Neuronal stem cell (in vitro differentiated cells): ENCODE measurements at regions not wholly inside any gene's neighbourhood (a gene's known extent, or its start where the extent isn't known, plus 50 kb on each side); places are given as distances from the start of the nearest gene placed in this dataset.

Experiments
- DNase-seq: peaks from one replicate; pipeline ENCODE4 v3.0.0-alpha.2; 2013; ENCODE audit warnings: low spot score
- H2AFZ ChIP-seq: one replicate; pipeline ENCODE4 v1.6.1; 2013; ENCODE audit warnings: mild to moderate bottlenecking, low read length, inconsistent platforms
- H2AK5ac ChIP-seq: 2 replicates; pipeline ENCODE4 v1.6.1; 2013; ENCODE audit warnings: low read depth, mild to moderate bottlenecking, inconsistent platforms, low read length, moderate library complexity, mixed read lengths
- H2BK120ac ChIP-seq: 2 replicates; pipeline ENCODE4 v1.6.1; 2013; ENCODE audit warnings: low read depth, mild to moderate bottlenecking, inconsistent platforms, low read length, moderate library complexity, mixed read lengths
- H2BK12ac ChIP-seq: one replicate; pipeline ENCODE4 v1.6.1; 2013; ENCODE audit warnings: low read length, inconsistent platforms
- H2BK15ac ChIP-seq: 2 replicates; pipeline ENCODE4 v1.6.1; 2013; ENCODE audit warnings: mild to moderate bottlenecking, low read length, inconsistent platforms, mixed read lengths
- H2BK5ac ChIP-seq: one replicate; pipeline ENCODE4 v1.6.1; 2013; ENCODE audit warnings: inconsistent platforms, mild to moderate bottlenecking, low read length, moderate library complexity
- H3K14ac ChIP-seq: one replicate; pipeline ENCODE4 v1.6.1; 2013; ENCODE audit warnings: low read length, inconsistent platforms
- H3K18ac ChIP-seq: 2 replicates; pipeline ENCODE4 v1.6.1; 2013; ENCODE audit warnings: low read length, inconsistent platforms
- H3K23ac ChIP-seq: 2 replicates; pipeline ENCODE4 v1.6.1; 2013; ENCODE audit warnings: low read depth, mild to moderate bottlenecking, mixed read lengths, low read length, inconsistent platforms; ENCODE audit not compliant: poor library complexity
- H3K27ac ChIP-seq: replicated peaks from 3 replicates; pipeline ENCODE4 v1.5.1; 2013; ENCODE audit warnings: low read length, inconsistent platforms
- H3K27me3 ChIP-seq, 3 experiments: 2 replicates each; pipeline ENCODE4 v1.6.1; 2013; ENCODE audit warnings: low read length in 3 of 3, mild to moderate bottlenecking in 2 of 3, inconsistent platforms in 1 of 3, low read depth in 1 of 3, mixed read lengths in 1 of 3, moderate library complexity in 1 of 3; ENCODE audit not compliant: control insufficient read depth in 3 of 3, insufficient read depth in 3 of 3
- H3K36me3 ChIP-seq, 2 donors: replicated peaks in 1 of 2; 2 replicates each; pipeline ENCODE4 v1.6.1; 2013; ENCODE audit warnings: low read length in 2 of 2; ENCODE audit not compliant: control insufficient read depth in 2 of 2, insufficient read depth in 2 of 2
- H3K4ac ChIP-seq: 2 replicates; pipeline ENCODE4 v1.6.1; 2013; ENCODE audit warnings: inconsistent platforms, mild to moderate bottlenecking, low read length, moderate library complexity
- H3K4me1 ChIP-seq, 2 donors: 1 replicate in 1 of 2; 2 replicates in 1 of 2; pipeline ENCODE4 v1.6.1; 2013; ENCODE audit warnings: low read length in 2 of 2, low read depth in 1 of 2; ENCODE audit not compliant: control insufficient read depth in 2 of 2, insufficient read depth in 1 of 2
- H3K4me2 ChIP-seq: one replicate; pipeline ENCODE4 v1.6.1; 2013; ENCODE audit warnings: mild to moderate bottlenecking, low read length, inconsistent platforms; ENCODE audit not compliant: insufficient read depth, poor library complexity, severe bottlenecking
- H3K4me3 ChIP-seq, 2 donors: 2 replicates each; pipeline ENCODE4 v1.5.1; 2013; ENCODE audit warnings: low read length in 2 of 2, mild to moderate bottlenecking in 2 of 2, inconsistent platforms in 1 of 2, moderate library complexity in 1 of 2
- H3K79me1 ChIP-seq: one replicate; pipeline ENCODE4 v1.6.1; 2013; ENCODE audit warnings: low read depth, mild to moderate bottlenecking, inconsistent platforms, low read length, moderate library complexity
- H3K9ac ChIP-seq: one replicate; pipeline ENCODE4 v1.6.1; 2013; ENCODE audit warnings: mild to moderate bottlenecking, low read depth, low read length, inconsistent platforms; ENCODE audit not compliant: poor library complexity
- H3K9me3 ChIP-seq, 2 donors: replicated peaks in 1 of 2; 2 replicates each; pipeline versions ENCODE3 to v1.6.1; 2013; ENCODE audit warnings: low read length in 2 of 2, mild to moderate bottlenecking in 2 of 2, inconsistent platforms in 1 of 2, low read depth in 1 of 2, mixed read lengths in 1 of 2, moderate library complexity in 1 of 2; ENCODE audit not compliant: control insufficient read depth in 2 of 2, insufficient read depth in 1 of 2
- H4K8ac ChIP-seq: one replicate; pipeline ENCODE4 v1.6.1; 2013; ENCODE audit warnings: low read depth, mild to moderate bottlenecking, inconsistent platforms, low read length, moderate library complexity
- H4K91ac ChIP-seq: one replicate; pipeline ENCODE4 v1.6.1; 2013; ENCODE audit warnings: low read length, low read depth, mild to moderate bottlenecking, inconsistent platforms; ENCODE audit not compliant: poor library complexity
- WGBS, 2 donors: extraction: QIAGEN DNeasy Blood & Tissue Kit; methylation state at CpG; one replicate each; pipeline ENCODE4 v1.1.7; 2013; ENCODE audit warnings: missing lambda C conversion rate in 2 of 2, mixed read lengths in 1 of 2; ENCODE audit not compliant: insufficient read length in 2 of 2, insufficient replicate concordance in 1 of 2; ENCODE audit errors: extremely low coverage in 2 of 2; 5-methylcytosine and 5-hydroxymethylcytosine counted together

DNA sequence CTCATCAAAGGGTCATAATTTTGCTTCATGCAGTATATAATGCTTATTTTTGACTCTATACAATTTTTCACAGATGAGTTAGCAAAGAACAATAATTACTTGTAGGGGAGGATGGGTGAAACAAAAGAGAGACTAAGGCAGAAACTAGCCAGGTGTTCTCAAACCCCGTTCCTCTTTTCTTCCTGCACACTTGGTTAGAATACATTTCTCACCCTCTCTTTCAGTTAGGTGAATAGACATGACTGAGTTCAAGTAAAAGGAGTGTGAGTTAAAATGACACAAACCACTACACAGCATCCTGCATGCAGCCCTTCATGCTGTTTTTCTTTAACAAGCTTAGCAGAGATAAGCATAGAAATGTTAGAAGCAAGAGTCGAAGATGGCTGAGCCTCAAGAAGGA is 922.2 kb downstream of the TBL1XR1 start:
- Histone ChIP-seq H3K18ac (no peak overlapping the region), H3K4ac (no peak overlapping the region), H2BK120ac (no peak overlapping the region), H3K9ac (no peak overlapping the region), H4K8ac (no peak overlapping the region), H3K9me3 (no peaks in the 10 kb centered on the region), H3K23ac (no peak overlapping the region), H2AFZ (peak overlapping the region; percentile 41), H2BK12ac (no peak overlapping the region), H2BK5ac (no peak overlapping the region), H3K36me3 (no peaks in the 10 kb centered on the region), H2AK5ac (no peak overlapping the region), H2BK15ac (no peak overlapping the region), H3K4me3 (no peak overlapping the region), H3K14ac (no peak overlapping the region), H3K4me2 (no peak overlapping the region), H3K27me3 (no peaks in the 10 kb centered on the region), H3K27ac (no peak overlapping the region), H3K4me1 (no peaks in the 10 kb centered on the region), H4K91ac (no peak overlapping the region), H3K79me1 (no peaks in the 10 kb centered on the region)
- no CpG with 5 or more reads among the region's 2 CpGs for WGBS, 2 donors
- DNase-seq, result no peak

- no peak overlapping the region for H4K91ac ChIP-seq
- H3K23ac ChIP-seq, result no peak overlapping the region
- H3K18ac ChIP-seq, result no peak overlapping the region
- no peak overlapping the region for H3K27ac ChIP-seq
- no peak overlapping the region for H2BK15ac ChIP-seq
- H2BK120ac ChIP-seq, result no peak overlapping the region
- H2AFZ ChIP-seq, result peak overlapping the region; percentile 40
- no peak overlapping the region for H2BK5ac ChIP-seq
- no peak overlapping the region for H3K9ac ChIP-seq
- no peak overlapping the region for H4K8ac ChIP-seq
- no CpG with 5 or more reads among the region's 5 CpGs for WGBS, 2 donors
- H3K4me2 ChIP-seq, result no peak overlapping the region
- no peak overlapping the region for H2BK12ac ChIP-seq
- H3K36me3 ChIP-seq, result no peaks in the 10 kb centered on the region
- peaks cover 0 to 4% of the 10 kb centered on the region in 2 donors for H3K9me3 ChIP-seq
- no peaks in the 10 kb centered on the region for H3K27me3 ChIP-seq
- no peaks in the 10 kb centered on the region for H3K79me1 ChIP-seq
- H3K4me1 ChIP-seq, result no peaks in the 10 kb centered on the region
- DNase-seq, result no peak
- no peak overlapping the region for H3K4ac ChIP-seq
- H3K4me3 ChIP-seq, result no peak overlapping the region
- H2AK5ac ChIP-seq, result no peak overlapping the region
- H3K14ac ChIP-seq, result no peak overlapping the region
Measured at GRCh38 chr3:176274161-176274560, 923.1 kb downstream of the TBL1XR1 start.

DNA sequence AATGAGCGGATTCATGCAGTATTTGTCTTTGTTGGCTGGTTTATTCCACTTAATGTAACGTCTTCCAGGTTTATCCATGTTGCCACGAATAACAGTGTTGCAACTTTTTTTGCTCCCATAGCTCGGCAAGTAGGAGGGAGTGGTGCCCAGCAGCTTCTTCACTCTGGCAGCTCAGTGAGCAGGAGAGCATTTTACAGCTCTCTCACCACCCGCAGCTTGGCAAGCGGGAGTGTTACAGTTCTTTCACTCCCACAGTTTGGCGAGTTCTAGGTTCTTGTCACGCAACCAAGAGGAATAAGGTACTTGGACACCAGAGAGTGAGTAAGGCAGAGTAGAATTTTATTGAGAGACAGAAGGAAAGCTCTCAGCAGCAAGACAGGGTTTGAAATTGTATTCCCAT is 935.2 kb downstream of the TBL1XR1 start:
- Histone ChIP-seq H3K4ac (no peak overlapping the region), H2AK5ac (no peak overlapping the region), H3K4me1 (no peaks in the 10 kb centered on the region), H3K18ac (no peak overlapping the region), H2AFZ (no peak overlapping the region), H3K9ac (no peak overlapping the region), H3K4me3 (no peak overlapping the region), H3K27ac (no peak overlapping the region), H4K91ac (no peak overlapping the region), H3K36me3 (no peaks in the 10 kb centered on the region), H2BK120ac (no peak overlapping the region), H2BK5ac (no peak overlapping the region), H2BK12ac (no peak overlapping the region), H4K8ac (no peak overlapping the region), H3K23ac (no peak overlapping the region), H3K79me1 (no peaks in the 10 kb centered on the region), H3K27me3 (no peaks in the 10 kb centered on the region), H3K4me2 (no peak overlapping the region), H3K14ac (no peak overlapping the region), H3K9me3 (peaks cover under 1 to 8% of the 10 kb centered on the region in 2 donors), H2BK15ac (no peak overlapping the region)
- no CpG with 5 or more reads among the region's 8 CpGs for whole genome bisulfite sequencing, 2 donors
- DNase-seq, result no peak

DNA sequence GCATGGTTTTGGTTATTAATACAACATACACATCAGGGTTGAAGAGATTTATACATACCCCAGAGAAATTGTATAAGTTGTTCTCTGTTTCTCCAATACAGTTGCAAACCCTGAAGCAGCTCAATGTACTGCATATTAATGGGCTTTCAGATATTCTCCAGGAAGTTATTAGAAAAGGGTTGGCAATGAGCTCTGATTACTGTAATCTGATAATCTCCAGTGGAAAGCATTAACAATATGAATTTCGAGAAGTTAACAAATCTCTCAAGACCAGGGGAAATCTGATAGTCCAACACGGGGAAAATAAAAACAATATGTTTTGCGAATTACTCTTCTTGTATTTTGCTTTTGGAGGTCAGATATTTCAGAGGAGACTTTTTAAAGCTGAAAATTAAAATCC is 950.1 kb downstream of the TBL1XR1 start:
- H2AFZ ChIP-seq, result no peak overlapping the region

More for the DNA sequence above, 950.1 kb downstream of the TBL1XR1 start:
- H3K14ac ChIP-seq, result no peak overlapping the region
- DNase-seq, result no peak
- WGBS, 2 donors, result no CpG with 5 or more reads among the region's 3 CpGs
- no peaks in the 10 kb centered on the region for H3K27me3 ChIP-seq
- no peak overlapping the region for H3K9ac ChIP-seq
- no peak overlapping the region for H3K4me2 ChIP-seq
- no peak overlapping the region for H2BK120ac ChIP-seq
- H3K79me1 ChIP-seq, result no peaks in the 10 kb centered on the region
- H2BK15ac ChIP-seq, result no peak overlapping the region
- no peak overlapping the region for H4K8ac ChIP-seq
- H2BK5ac ChIP-seq, result no peak overlapping the region
- no peak overlapping the region for H2BK12ac ChIP-seq
- H3K9me3 ChIP-seq, result no peaks in the 10 kb centered on the region
- no peak overlapping the region for H3K18ac ChIP-seq
- no peak overlapping the region for H3K4ac ChIP-seq
- H3K36me3 ChIP-seq, result no peaks in the 10 kb centered on the region
- H3K23ac ChIP-seq, result no peak overlapping the region
- H4K91ac ChIP-seq, result no peak overlapping the region
- H3K4me1 ChIP-seq, result no peaks in the 10 kb centered on the region
- H3K27ac ChIP-seq, result no peak overlapping the region
- no peak overlapping the region for H3K4me3 ChIP-seq
- H2AK5ac ChIP-seq, result no peak overlapping the region
